ENCODE measurements at regions not wholly inside any gene's neighbourhood (a gene's known extent, or its start where the extent isn't known, plus 50 kb on each side); places are given as distances from the start of the nearest gene placed in this dataset.

DNA sequence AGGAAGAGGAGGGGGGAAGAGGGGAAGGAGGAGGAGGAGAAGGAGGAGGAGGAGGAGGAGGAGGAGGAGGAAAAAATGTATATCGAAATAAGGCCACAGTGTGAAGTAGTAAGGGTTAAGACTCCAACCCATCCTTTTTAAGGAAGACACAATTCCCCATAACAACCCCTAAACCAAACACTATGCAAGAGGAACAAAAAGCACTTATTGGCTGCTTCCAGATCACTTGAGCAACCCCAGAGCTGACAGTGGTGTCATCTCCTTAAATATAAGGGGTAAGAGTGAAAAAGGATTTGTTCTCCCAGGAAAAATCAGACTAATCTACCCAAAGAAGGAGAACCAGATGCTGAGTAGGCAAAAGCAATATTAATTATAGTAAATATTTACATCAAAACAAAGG is 169.1 kb upstream of the SASH1 start:
- intact Hi-C loops (cut with DNase I; ENCODE audit: low total_unique reads), result no loop called here
- Histone ChIP-seq H3K9me3 (no peaks in the 10 kb centered on the region), H3K27ac (no peak overlapping the region), H3K4me3 (no peak overlapping the region), H3K36me3 (no peaks in the 10 kb centered on the region), H3K27me3 (no peaks in the 10 kb centered on the region), H3K4me1 (no peaks in the 10 kb centered on the region)
- TF ChIP-seq POLR2AphosphoS5 (IDR thresholded peaks at IDR 0.05) (no peak), POLR2A (IDR thresholded peaks at IDR 0.05) (no peak)
- TF ChIP-seq, protein P1, sequence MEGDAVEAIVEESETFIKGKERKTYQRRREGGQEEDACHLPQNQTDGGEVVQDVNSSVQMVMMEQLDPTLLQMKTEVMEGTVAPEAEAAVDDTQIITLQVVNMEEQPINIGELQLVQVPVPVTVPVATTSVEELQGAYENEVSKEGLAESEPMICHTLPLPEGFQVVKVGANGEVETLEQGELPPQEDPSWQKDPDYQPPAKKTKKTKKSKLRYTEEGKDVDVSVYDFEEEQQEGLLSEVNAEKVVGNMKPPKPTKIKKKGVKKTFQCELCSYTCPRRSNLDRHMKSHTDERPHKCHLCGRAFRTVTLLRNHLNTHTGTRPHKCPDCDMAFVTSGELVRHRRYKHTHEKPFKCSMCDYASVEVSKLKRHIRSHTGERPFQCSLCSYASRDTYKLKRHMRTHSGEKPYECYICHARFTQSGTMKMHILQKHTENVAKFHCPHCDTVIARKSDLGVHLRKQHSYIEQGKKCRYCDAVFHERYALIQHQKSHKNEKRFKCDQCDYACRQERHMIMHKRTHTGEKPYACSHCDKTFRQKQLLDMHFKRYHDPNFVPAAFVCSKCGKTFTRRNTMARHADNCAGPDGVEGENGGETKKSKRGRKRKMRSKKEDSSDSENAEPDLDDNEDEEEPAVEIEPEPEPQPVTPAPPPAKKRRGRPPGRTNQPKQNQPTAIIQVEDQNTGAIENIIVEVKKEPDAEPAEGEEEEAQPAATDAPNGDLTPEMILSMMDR (IDR thresholded peaks at IDR 0.05), result no peak
- DNase-seq (ENCODE audit: low spot score in 2 of 2), result no peak

DNA sequence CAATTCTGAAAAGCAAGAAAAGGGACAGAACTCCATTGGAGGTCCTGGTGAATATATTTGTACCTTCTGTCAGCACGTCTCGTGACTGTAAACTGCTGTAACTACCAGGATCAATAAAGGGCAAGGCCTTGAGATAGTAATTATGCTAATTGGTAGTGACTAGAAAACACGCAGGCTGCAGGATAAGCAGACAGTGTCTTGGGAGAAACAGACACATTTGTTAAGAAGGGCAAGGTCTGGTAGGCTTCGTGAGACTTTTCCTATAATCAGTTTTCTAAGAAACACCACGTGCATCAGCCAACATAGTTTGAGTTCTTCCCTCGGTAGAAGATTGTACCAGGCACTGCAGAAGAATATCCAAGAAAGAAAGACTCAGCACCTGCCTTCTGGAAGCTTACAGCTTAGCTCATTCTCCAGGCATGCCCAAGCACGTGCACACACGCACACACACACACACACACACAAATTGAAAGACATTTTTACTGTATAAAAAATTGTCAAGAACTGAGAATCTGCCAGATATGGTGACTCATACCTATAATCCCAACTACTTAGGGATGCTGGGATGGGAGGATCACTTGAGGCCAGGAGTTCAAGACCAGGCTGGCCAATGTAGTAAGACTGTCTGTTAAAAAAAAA is 167.0 kb upstream of the SASH1 start:
- no peaks in the 10 kb centered on the region for H3K9me3 ChIP-seq
- intact Hi-C loops (cut with DNase I; ENCODE audit: low total_unique reads), result no loop called here
- no peak for DNase-seq (ENCODE audit: low spot score in 2 of 2)
- no peaks in the 10 kb centered on the region for H3K27me3 ChIP-seq
- H3K36me3 ChIP-seq, result no peaks in the 10 kb centered on the region
- no peak overlapping the region for H3K27ac ChIP-seq
- no peaks in the 10 kb centered on the region for H3K4me1 ChIP-seq
- H3K4me3 ChIP-seq, result no peak overlapping the region
- TF ChIP-seq POLR2AphosphoS5 (IDR thresholded peaks at IDR 0.05) (no peak), POLR2A (IDR thresholded peaks at IDR 0.05) (no peak)
- TF ChIP-seq, protein P1 (IDR thresholded peaks at IDR 0.05), result no peak

DNA sequence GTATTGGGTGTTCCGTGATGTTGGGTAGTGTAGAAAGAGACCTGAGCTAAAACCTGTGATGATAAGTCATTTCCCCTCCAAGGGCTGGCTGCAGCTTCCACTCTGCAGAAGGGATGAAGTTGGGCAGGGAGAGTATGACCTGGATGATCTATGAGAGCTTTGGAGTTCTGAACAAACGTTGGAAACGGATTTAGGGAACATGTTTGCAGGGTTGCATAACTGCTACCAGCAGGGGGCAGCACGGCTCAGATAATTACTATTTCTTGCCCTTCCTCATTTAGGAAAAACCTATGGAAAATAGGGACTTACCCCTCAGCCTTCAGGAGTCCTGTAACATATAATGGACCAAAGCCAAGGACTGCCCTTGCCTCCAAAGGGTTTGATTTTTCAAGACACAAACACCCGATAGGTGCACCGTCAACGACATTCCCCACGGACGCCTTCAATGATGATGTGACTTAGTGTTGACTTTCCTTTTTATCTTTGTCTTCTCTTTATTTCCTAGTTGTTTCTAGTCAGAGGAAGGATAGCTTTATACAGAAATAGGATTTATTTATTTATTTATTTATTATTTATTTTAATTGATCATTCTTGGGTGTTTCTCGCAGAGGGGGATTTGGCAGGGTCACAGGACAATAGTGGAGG is 164.9 kb upstream of the SASH1 start:
- H3K9me3 ChIP-seq, result no peaks in the 10 kb centered on the region
- DNase-seq (ENCODE audit: low spot score in 2 of 2), result peak in 1 of 2 donors; percentile 63
- no peaks in the 10 kb centered on the region for H3K4me1 ChIP-seq
- no peaks in the 10 kb centered on the region for H3K27me3 ChIP-seq
- TF ChIP-seq POLR2A (IDR thresholded peaks at IDR 0.05), result no peak
- TF ChIP-seq, protein P1 (IDR thresholded peaks at IDR 0.05), result peak; percentile 69 to 87 (median 80)
- no peak overlapping the region for H3K27ac ChIP-seq
- H3K36me3 ChIP-seq, result no peaks in the 10 kb centered on the region
- no peak overlapping the region for H3K4me3 ChIP-seq
- intact Hi-C loops (cut with DNase I; ENCODE audit: low total_unique reads), result no loop called here

DNA sequence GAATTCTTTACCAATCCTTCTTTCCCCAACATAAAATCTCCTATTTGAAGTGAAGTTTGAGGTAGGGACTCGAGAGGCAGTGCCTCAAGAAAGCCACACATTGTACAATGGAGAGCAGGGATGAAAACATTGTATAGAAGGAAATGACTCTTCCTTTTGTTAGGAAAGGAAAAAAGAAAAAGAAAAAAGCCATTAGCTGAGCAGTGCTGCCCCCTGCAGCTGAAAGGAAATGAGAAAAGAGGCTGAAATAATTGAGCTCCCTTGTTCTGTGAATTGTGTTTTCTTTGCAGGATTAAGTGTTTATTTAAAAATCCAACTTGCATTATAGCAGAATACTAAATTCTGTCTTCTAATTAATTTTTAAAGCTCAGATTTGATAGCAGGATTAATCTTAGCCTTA is 162.9 kb upstream of the SASH1 start:
- TF ChIP-seq POLR2A (IDR thresholded peaks at IDR 0.05), result no peak
- no peak for TF ChIP-seq POLR2AphosphoS5 (IDR thresholded peaks at IDR 0.05)
- TF ChIP-seq, protein P1 (IDR thresholded peaks at IDR 0.05), result peak in 2 of 3 donors; percentile 23 to 46
- DNase-seq (ENCODE audit: low spot score in 2 of 2), result no peak
- no peak overlapping the region for H3K27ac ChIP-seq
- intact Hi-C loops (cut with DNase I; ENCODE audit: low total_unique reads), result no loop called here
- H3K4me3 ChIP-seq, result no peak overlapping the region
- no peaks in the 10 kb centered on the region for H3K9me3 ChIP-seq
- no peaks in the 10 kb centered on the region for H3K36me3 ChIP-seq
- no peaks in the 10 kb centered on the region for H3K27me3 ChIP-seq
- H3K4me1 ChIP-seq, result no peaks in the 10 kb centered on the region

DNA sequence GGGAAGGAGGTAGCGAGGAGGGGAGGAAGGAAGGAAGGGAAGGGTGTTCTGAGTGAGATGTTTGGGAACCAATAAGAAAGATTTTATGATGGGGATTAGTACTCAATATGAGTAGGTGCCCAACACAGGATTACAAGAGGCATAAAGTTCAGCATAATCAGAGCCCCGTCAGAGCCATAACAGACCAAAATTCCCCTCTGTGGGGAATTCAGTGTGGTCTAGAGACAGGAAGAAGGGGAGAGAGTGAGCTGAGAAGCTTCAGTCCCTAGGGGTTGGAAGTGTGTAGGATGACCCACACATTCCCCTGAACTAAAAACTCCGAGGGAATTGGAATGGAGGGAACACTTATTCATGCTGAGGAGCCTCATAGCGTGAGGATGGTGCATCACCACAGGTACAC is 160.3 kb upstream of the SASH1 start:
- no peak overlapping the region for H3K4me3 ChIP-seq
- TF ChIP-seq, protein P1 (IDR thresholded peaks at IDR 0.05), result no peak
- TF ChIP-seq POLR2AphosphoS5 (IDR thresholded peaks at IDR 0.05) (no peak), POLR2A (IDR thresholded peaks at IDR 0.05) (no peak)
- intact Hi-C loops (cut with DNase I; ENCODE audit: low total_unique reads), result no loop called here
- H3K27ac ChIP-seq, result no peak overlapping the region
- H3K36me3 ChIP-seq, result no peaks in the 10 kb centered on the region
- H3K4me1 ChIP-seq, result no peaks in the 10 kb centered on the region
- H3K9me3 ChIP-seq, result no peaks in the 10 kb centered on the region
- no peaks in the 10 kb centered on the region for H3K27me3 ChIP-seq
- no peak for DNase-seq (ENCODE audit: low spot score in 2 of 2)

All from breast epithelium (tissue), 4 donors.